Muscle of leg (tissue), 3 donors: ENCODE measurements at regions not wholly inside any gene's neighbourhood (a gene's known extent, or its start where the extent isn't known, plus 50 kb on each side); places are given as distances from the start of the nearest gene placed in this dataset.

Source experiments
- DNase-seq: peaks from one replicate; pipeline ENCODE4 v3.0.0; 2013
- H3K27ac ChIP-seq: one replicate; pipeline ENCODE4 v1.5.1; 2013; ENCODE audit warnings: mild to moderate bottlenecking, low read length, control low read depth
- H3K27me3 ChIP-seq: one replicate; pipeline ENCODE4 v1.6.1; 2013; ENCODE audit warnings: low read length; ENCODE audit not compliant: control insufficient read depth, insufficient read depth
- H3K36me3 ChIP-seq: one replicate; pipeline ENCODE4 v1.6.1; 2013; ENCODE audit warnings: low read length; ENCODE audit not compliant: control insufficient read depth, insufficient read depth
- H3K4me1 ChIP-seq: one replicate; pipeline ENCODE4 v1.6.1; 2013; ENCODE audit warnings: low read length; ENCODE audit not compliant: control insufficient read depth, insufficient read depth
- H3K4me3 ChIP-seq: one replicate; pipeline ENCODE4 v1.5.1; 2013; ENCODE audit warnings: low read length, control low read depth
- H3K9me3 ChIP-seq: replicated peaks from 2 replicates; pipeline ENCODE4 v1.6.1; 2013; ENCODE audit warnings: low read depth, low read length; ENCODE audit not compliant: control insufficient read depth
- WGBS: methylation state at CpG from one replicate; pipeline ENCODE4 v1.1.5; 2013; ENCODE audit warnings: missing lambda C conversion rate; ENCODE audit not compliant: insufficient coverage; 5-methylcytosine and 5-hydroxymethylcytosine counted together

- no CpG with 5 or more reads among the region's 3 CpGs for whole genome bisulfite sequencing
- H3K9me3 ChIP-seq = no peaks in the 10 kb centered on the region
- H3K4me1 ChIP-seq = no peaks in the 10 kb centered on the region
- H3K27me3 ChIP-seq = peaks cover 3% of the 10 kb centered on the region
- H3K4me3 ChIP-seq = no peak overlapping the region
- H3K27ac ChIP-seq = no peak overlapping the region
- H3K36me3 ChIP-seq = no peaks in the 10 kb centered on the region
- DNase-seq = no peak
These were observed 140.6 kb upstream of the ARX start for GRCh38 chrX:25156323-25156722.

- no peak for DNase-seq
- Histone ChIP-seq H3K27me3 (peaks cover 3% of the 10 kb centered on the region), H3K4me1 (no peaks in the 10 kb centered on the region), H3K9me3 (no peaks in the 10 kb centered on the region), H3K4me3 (no peak overlapping the region), H3K27ac (no peak overlapping the region), H3K36me3 (no peaks in the 10 kb centered on the region)
- WGBS = no CpG with 5 or more reads among the region's 3 CpGs
These were observed 138.4 kb upstream of the ARX start for GRCh38 chrX:25154168-25154567.

GRCh38 chrX:25151749-25152148 lies 136.0 kb upstream of the ARX start:
- Histone ChIP-seq H3K4me1 (no peaks in the 10 kb centered on the region), H3K27me3 (no peaks in the 10 kb centered on the region), H3K9me3 (no peaks in the 10 kb centered on the region), H3K36me3 (no peaks in the 10 kb centered on the region), H3K4me3 (no peak overlapping the region), H3K27ac (no peak overlapping the region)
- WGBS = 66% methylated on average over 2 of the region's 2 CpGs
- no peak for DNase-seq

GRCh38 chrX:25144043-25144940 lies 128.5 kb upstream of the ARX start:
- H3K27ac ChIP-seq = no peak overlapping the region
- H3K4me1 ChIP-seq = no peaks in the 10 kb centered on the region
- peak; percentile 64 for DNase-seq
- 20% methylated on average over 10 of the region's 19 CpGs for WGBS
- peaks cover 14% of the 10 kb centered on the region for H3K27me3 ChIP-seq
- H3K36me3 ChIP-seq = no peaks in the 10 kb centered on the region
- no peaks in the 10 kb centered on the region for H3K9me3 ChIP-seq
- H3K4me3 ChIP-seq = peak overlapping the region; percentile 13

- Histone ChIP-seq H3K36me3 (no peaks in the 10 kb centered on the region), H3K4me1 (no peaks in the 10 kb centered on the region), H3K27ac (no peak overlapping the region), H3K4me3 (no peak overlapping the region), H3K27me3 (peaks cover 14% of the 10 kb centered on the region), H3K9me3 (no peaks in the 10 kb centered on the region)
- no peak for DNase-seq
- WGBS = 55% methylated on average over 4 of the region's 8 CpGs
These were observed 127.8 kb upstream of the ARX start for GRCh38 chrX:25143596-25143995.

- WGBS = no CpG with 5 or more reads among the region's 1 CpG
These were observed 125.9 kb upstream of the ARX start for GRCh38 chrX:25141684-25142083.

GRCh38 chrX:25131055-25131454 lies 115.3 kb upstream of the ARX start:
- no peak for DNase-seq
- Histone ChIP-seq H3K4me1 (no peaks in the 10 kb centered on the region), H3K9me3 (no peaks in the 10 kb centered on the region), H3K27ac (no peak overlapping the region), H3K36me3 (no peaks in the 10 kb centered on the region), H3K4me3 (no peak overlapping the region), H3K27me3 (peaks cover 2% of the 10 kb centered on the region)

More at GRCh38 chrX:25141684-25142083, 125.9 kb upstream of the ARX start:
- no peaks in the 10 kb centered on the region for H3K4me1 ChIP-seq
- no peaks in the 10 kb centered on the region for H3K36me3 ChIP-seq
- H3K4me3 ChIP-seq = no peak overlapping the region
- no peak for DNase-seq
- H3K27me3 ChIP-seq = peaks cover 22% of the 10 kb centered on the region
- no peak overlapping the region for H3K27ac ChIP-seq
- no peaks in the 10 kb centered on the region for H3K9me3 ChIP-seq

- H3K27ac ChIP-seq = no peak overlapping the region
- no peaks in the 10 kb centered on the region for H3K9me3 ChIP-seq
- no peak for DNase-seq
- H3K4me1 ChIP-seq = no peaks in the 10 kb centered on the region
- no peaks in the 10 kb centered on the region for H3K36me3 ChIP-seq
- WGBS = 91% methylated on average over 3 of the region's 4 CpGs
- H3K27me3 ChIP-seq = peaks cover 2% of the 10 kb centered on the region
- no peak overlapping the region for H3K4me3 ChIP-seq
These were observed 114.9 kb upstream of the ARX start for GRCh38 chrX:25130619-25131018.

GRCh38 chrX:25125483-25125882 lies 109.7 kb upstream of the ARX start:
- H3K4me1 ChIP-seq = no peaks in the 10 kb centered on the region
- no peak overlapping the region for H3K4me3 ChIP-seq
- 100% methylated on average over 1 of the region's 4 CpGs for WGBS
- H3K27me3 ChIP-seq = peaks cover 2% of the 10 kb centered on the region
- H3K27ac ChIP-seq = no peak overlapping the region
- H3K36me3 ChIP-seq = no peaks in the 10 kb centered on the region
- peaks cover 4% of the 10 kb centered on the region for H3K9me3 ChIP-seq
- DNase-seq = no peak

GRCh38 chrX:25124391-25124790 lies 108.6 kb upstream of the ARX start:
- Histone ChIP-seq H3K27ac (no peak overlapping the region), H3K9me3 (peaks cover 4% of the 10 kb centered on the region), H3K4me1 (no peaks in the 10 kb centered on the region), H3K4me3 (no peak overlapping the region), H3K36me3 (no peaks in the 10 kb centered on the region), H3K27me3 (peaks cover 2% of the 10 kb centered on the region)
- no peak for DNase-seq
- WGBS = no CpG with 5 or more reads among the region's 2 CpGs
